H1 (cell line): ENCODE measurements at regions not wholly inside any gene's neighbourhood (a gene's known extent, or its start where the extent isn't known, plus 50 kb on each side); places are given as distances from the start of the nearest gene placed in this dataset.

Source experiments
- BACH1 ChIP-seq: IDR thresholded peaks from 2 replicates; pipeline ENCODE4 v1.6.1; 2012; ENCODE audit warnings: low read length, improper control_type of control experiment
- CTCF ChIP-seq, 3 experiments: IDR thresholded peaks; 1 replicate in 2 of 3; 2 replicates in 1 of 3; pipeline versions ENCODE4 v1.5.1 to v1.6.1; 2011; ENCODE audit warnings: low read length in 3 of 3, mild to moderate bottlenecking in 3 of 3, inconsistent platforms in 2 of 3, low read depth in 1 of 3, moderate library complexity in 1 of 3; ENCODE audit not compliant: insufficient read depth in 1 of 3; ENCODE audit errors: control extremely low read depth in 1 of 3
- EZH2 ChIP-seq: fragments of 200-600 bp; sonication (generic); IDR thresholded peaks from 2 replicates; pipeline ENCODE4 v1.7.1; 2012; ENCODE audit warnings: low read depth, mild to moderate bottlenecking, moderate library complexity, low read length, inconsistent platforms; ENCODE audit not compliant: severe bottlenecking
- YY1 ChIP-seq: IDR thresholded peaks from 2 replicates; pipeline ENCODE4 v1.6.1; 2011; ENCODE audit warnings: low read depth, mild to moderate bottlenecking, low read length
- TF ChIP-seq, protein P1 (sequence below): IDR thresholded peaks from 2 replicates; pipeline ENCODE4 v1.6.1; 2012; ENCODE audit warnings: low read length, inconsistent platforms

DNA sequence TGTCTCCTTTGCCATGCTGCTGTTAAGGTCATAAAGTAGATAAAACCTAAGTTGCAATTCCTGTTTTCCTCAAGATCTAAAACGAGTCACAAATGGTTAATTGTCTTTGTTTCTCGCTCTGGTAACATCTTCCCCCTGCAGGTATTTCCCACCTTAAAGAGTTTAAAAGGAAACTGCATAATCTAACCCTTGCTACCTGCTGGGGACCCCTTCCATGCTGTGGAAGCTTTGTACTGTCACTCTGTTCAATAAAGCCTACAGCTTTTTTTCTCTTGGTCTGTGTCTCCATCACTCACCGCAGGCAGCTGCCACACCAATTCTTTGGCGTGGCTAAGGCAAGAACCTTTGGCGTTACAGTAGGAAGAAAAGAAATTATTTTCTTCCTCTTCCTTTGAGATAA is 117.7 kb upstream of the GJE1 start:
- TF ChIP-seq EZH2 = no peak
- TF ChIP-seq CTCF (IDR thresholded peaks at IDR 0.05; ENCODE audit: control extremely low read depth in 1 of 3, insufficient read depth in 1 of 3, low read depth in 1 of 3, low read length in 3 of 3) = no peak
- no peak for TF ChIP-seq BACH1
- TF ChIP-seq, protein P1, sequence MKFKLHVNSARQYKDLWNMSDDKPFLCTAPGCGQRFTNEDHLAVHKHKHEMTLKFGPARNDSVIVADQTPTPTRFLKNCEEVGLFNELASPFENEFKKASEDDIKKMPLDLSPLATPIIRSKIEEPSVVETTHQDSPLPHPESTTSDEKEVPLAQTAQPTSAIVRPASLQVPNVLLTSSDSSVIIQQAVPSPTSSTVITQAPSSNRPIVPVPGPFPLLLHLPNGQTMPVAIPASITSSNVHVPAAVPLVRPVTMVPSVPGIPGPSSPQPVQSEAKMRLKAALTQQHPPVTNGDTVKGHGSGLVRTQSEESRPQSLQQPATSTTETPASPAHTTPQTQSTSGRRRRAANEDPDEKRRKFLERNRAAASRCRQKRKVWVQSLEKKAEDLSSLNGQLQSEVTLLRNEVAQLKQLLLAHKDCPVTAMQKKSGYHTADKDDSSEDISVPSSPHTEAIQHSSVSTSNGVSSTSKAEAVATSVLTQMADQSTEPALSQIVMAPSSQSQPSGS = no peak
- TF ChIP-seq YY1 = no peak
